HepG2 (cell line): ENCODE measurements at regions not wholly inside any gene's neighbourhood (a gene's known extent, or its start where the extent isn't known, plus 50 kb on each side); places are given as distances from the start of the nearest gene placed in this dataset.

ENCODE experiments used
- ATAC-seq: fragments of 200-7000 bp; cut with Tn5 transposase; 3 replicates; pipeline ENCODE4 v1.9.1; 2020; ENCODE audit warnings: mild to moderate bottlenecking, moderate library complexity
- BruUV-seq: library from RNA; stranded (reverse); fragments of 400-500 nt; replicated peaks from 2 replicates; lab custom pipeline; 2021; lab: Mats Ljungman, UMichigan
- CTCF ChIA-PET: fragments of 300-600 bp; formaldehyde crosslinking; extraction: SDS; loops from one replicate; lab custom pipeline; 2021; ENCODE audit warnings: low total read pairs, inconsistent platforms, low intra/inter-chr PET ratio; lab: Yijun Ruan, JAX
- POLR2A ChIA-PET: fragments of 350-600 bp; sonication (Branson Sonifier 250); formaldehyde crosslinking; loops from one replicate; lab custom pipeline; 2020; ENCODE audit warnings: antibody characterized with exemption, inconsistent platforms; lab: Yijun Ruan, JAX
- DNase-seq: peaks from one replicate; pipeline ENCODE4 v3.0.0-alpha.2; 2015; ENCODE audit warnings: low spot score
- FAIRE-seq: peaks from 3 replicates; lab custom pipeline; 2011; peaks lifted over from hg19 to GRCh38; lab: Jason Lieb, UNC
- H2AFZ ChIP-seq: one replicate; pipeline ENCODE4 v1.6.1; 2011; ENCODE audit warnings: low read length, inconsistent platforms
- H3K27ac ChIP-seq: fragments of 300-600 bp; 3 replicates; pipeline ENCODE4 v1.8.0; 2011; ENCODE audit warnings: mixed run types, mild to moderate bottlenecking, mixed read lengths, low read length, inconsistent platforms; ENCODE audit not compliant: insufficient read depth; ENCODE audit errors: extremely low read length
- H3K27me3 ChIP-seq, 2 experiments: fragments of 200-600 bp in 1 of 2; 2 replicates in 1 of 2; 3 replicates in 1 of 2; pipeline versions ENCODE4 v1.6.0 to v1.8.0; 2011; ENCODE audit warnings: low read length in 2 of 2, mild to moderate bottlenecking in 2 of 2, moderate library complexity in 2 of 2, inconsistent platforms in 1 of 2; ENCODE audit not compliant: insufficient read depth in 2 of 2, control insufficient read depth in 1 of 2
- H3K36me3 ChIP-seq, 2 experiments: fragments of 200-600 bp in 1 of 2; replicated peaks in 1 of 2; 2 replicates in 1 of 2; 3 replicates in 1 of 2; pipeline versions ENCODE4 v1.5.1 to v1.8.0; 2011; ENCODE audit warnings: low read length in 2 of 2, inconsistent platforms in 1 of 2; ENCODE audit not compliant: insufficient read depth in 2 of 2, control insufficient read depth in 1 of 2
- H3K4me1 ChIP-seq: 2 replicates; pipeline ENCODE4 v1.5.1; 2012; ENCODE audit warnings: low read length, inconsistent platforms; ENCODE audit not compliant: insufficient read depth
- H3K4me2 ChIP-seq: 2 replicates; pipeline ENCODE4 v1.6.0; 2011; ENCODE audit warnings: low read depth, low read length, inconsistent platforms
- H3K4me3 ChIP-seq, 3 experiments: fragments of 200-600 bp in 1 of 3; sonication (generic), shearing (Covaris generic) in 1 of 3; replicated peaks in 1 of 3; 2 replicates each; pipeline ENCODE4 v1.5.1; 2011 to 2016; ENCODE audit warnings: low read length in 3 of 3, inconsistent platforms in 2 of 3, low read depth in 2 of 3, mild to moderate bottlenecking in 2 of 3, control low read depth in 1 of 3, mixed read lengths in 1 of 3; ENCODE audit not compliant: insufficient read depth in 1 of 3
- H3K79me2 ChIP-seq: one replicate; pipeline ENCODE4 v1.6.1; 2011; ENCODE audit warnings: low read length, inconsistent platforms; ENCODE audit not compliant: insufficient read depth
- H3K9ac ChIP-seq: 2 replicates; pipeline ENCODE4 v1.6.0; 2011; ENCODE audit warnings: mild to moderate bottlenecking, low read depth, low read length, inconsistent platforms; ENCODE audit not compliant: insufficient read depth
- H3K9me3 ChIP-seq: 2 replicates; pipeline ENCODE4 v1.5.1; 2012; ENCODE audit warnings: mild to moderate bottlenecking, low read length
- H4K20me1 ChIP-seq: 2 replicates; pipeline ENCODE4 v1.6.0; 2011; ENCODE audit warnings: inconsistent platforms, mild to moderate bottlenecking, low read length, moderate library complexity; ENCODE audit not compliant: insufficient read depth
- TCF7 ChIP-seq: sonication (generic); IDR thresholded peaks from 2 replicates; pipeline ENCODE4 v1.6.1; 2016; ENCODE audit warnings: antibody characterized with exemption, low read depth
- YEATS2 ChIP-seq: sonication (generic); formaldehyde crosslinking; IDR thresholded peaks from 2 replicates; pipeline ENCODE4 v1.4.0; 2020; ENCODE audit warnings: missing genetic modification reagents, borderline replicate concordance
- ZNF207 ChIP-seq: fragments of 450-650 bp; IDR thresholded peaks from 2 replicates; pipeline ENCODE4 v1.6.1; 2016; ENCODE audit warnings: antibody characterized with exemption, borderline replicate concordance
- ZNF44 ChIP-seq: sonication (generic); formaldehyde crosslinking; IDR thresholded peaks from 2 replicates; pipeline ENCODE4 v1.5.1; 2020; ENCODE audit warnings: mild to moderate bottlenecking, missing genetic modification reagents
- ZNF441 ChIP-seq: sonication (generic); formaldehyde crosslinking; IDR thresholded peaks from 2 replicates; pipeline ENCODE4 v1.7.0; 2021; ENCODE audit warnings: missing genetic modification reagents, borderline replicate concordance
- WGBS: methylation state at CpG from one replicate; pipeline ENCODE4 v1.1.6; 2017; ENCODE audit warnings: low lambda C conversion rate; 5-methylcytosine and 5-hydroxymethylcytosine counted together
- in situ Hi-C: cut with HindIII; loops from 2 replicates; pipeline ENCODE4 v1.10.0; 2017; ENCODE audit warnings: low pct_unique_long_range_greater_than_20kb; ENCODE audit not compliant: extremely low pct_ligation_motif_present
- intact Hi-C: fragments of 100-400 bp; cut with micrococcal nuclease; formaldehyde crosslinking; loops from one replicate; pipeline ENCODE4 v1.10.0; 2022; ENCODE audit not compliant: unreplicated experiment
- TF ChIP-seq, protein P1 (sequence below): IDR thresholded peaks from 2 replicates; pipeline ENCODE4 v1.6.1; 2018; ENCODE audit warnings: missing genetic modification reagents
- TF ChIP-seq, protein P2 (sequence below): sonication (generic); formaldehyde crosslinking; IDR thresholded peaks from 2 replicates; pipeline ENCODE4 v1.4.0; 2020; ENCODE audit warnings: missing genetic modification reagents

DNA sequence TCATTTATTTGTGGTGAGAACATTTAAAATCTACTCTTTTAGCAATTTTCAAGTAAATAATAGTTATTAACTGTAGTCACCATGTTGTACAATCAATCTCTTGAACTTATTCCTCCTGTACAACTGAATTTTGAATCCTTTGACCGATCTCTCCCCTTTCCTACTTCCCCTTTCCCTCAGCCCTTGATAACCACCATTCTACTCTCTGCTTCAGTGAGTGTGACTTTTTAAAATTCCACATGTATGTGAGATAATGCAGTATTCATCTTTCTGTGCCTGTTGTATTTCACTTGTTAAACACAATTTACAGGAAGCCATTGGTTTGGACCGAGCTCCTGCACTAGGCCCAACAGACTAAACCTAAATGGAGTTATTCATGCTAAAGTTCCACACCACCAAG, 458.9 kb upstream of the PDE3A start:
- no peak overlapping the region for H2AFZ ChIP-seq
- intact Hi-C loops = no loop called here
- H4K20me1 ChIP-seq = no peaks in the 10 kb centered on the region
- no peak overlapping the region for H3K4me3 ChIP-seq
- H3K9ac ChIP-seq = no peak overlapping the region
- ChIA-PET POLR2A (no interaction called here), CTCF (no interaction called here)
- no peak overlapping the region for H3K27ac ChIP-seq
- no peak for DNase-seq
- TF ChIP-seq, protein P1, sequence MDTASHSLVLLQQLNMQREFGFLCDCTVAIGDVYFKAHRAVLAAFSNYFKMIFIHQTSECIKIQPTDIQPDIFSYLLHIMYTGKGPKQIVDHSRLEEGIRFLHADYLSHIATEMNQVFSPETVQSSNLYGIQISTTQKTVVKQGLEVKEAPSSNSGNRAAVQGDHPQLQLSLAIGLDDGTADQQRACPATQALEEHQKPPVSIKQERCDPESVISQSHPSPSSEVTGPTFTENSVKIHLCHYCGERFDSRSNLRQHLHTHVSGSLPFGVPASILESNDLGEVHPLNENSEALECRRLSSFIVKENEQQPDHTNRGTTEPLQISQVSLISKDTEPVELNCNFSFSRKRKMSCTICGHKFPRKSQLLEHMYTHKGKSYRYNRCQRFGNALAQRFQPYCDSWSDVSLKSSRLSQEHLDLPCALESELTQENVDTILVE = no peak
- TF ChIP-seq YEATS2 (CRISPR knock-in tag) (no peak), ZNF207 (no peak), TCF7 (no peak), ZNF44 (CRISPR knock-in tag) (no peak), ZNF441 (CRISPR knock-in tag) (no peak)
- TF ChIP-seq, protein P2, sequence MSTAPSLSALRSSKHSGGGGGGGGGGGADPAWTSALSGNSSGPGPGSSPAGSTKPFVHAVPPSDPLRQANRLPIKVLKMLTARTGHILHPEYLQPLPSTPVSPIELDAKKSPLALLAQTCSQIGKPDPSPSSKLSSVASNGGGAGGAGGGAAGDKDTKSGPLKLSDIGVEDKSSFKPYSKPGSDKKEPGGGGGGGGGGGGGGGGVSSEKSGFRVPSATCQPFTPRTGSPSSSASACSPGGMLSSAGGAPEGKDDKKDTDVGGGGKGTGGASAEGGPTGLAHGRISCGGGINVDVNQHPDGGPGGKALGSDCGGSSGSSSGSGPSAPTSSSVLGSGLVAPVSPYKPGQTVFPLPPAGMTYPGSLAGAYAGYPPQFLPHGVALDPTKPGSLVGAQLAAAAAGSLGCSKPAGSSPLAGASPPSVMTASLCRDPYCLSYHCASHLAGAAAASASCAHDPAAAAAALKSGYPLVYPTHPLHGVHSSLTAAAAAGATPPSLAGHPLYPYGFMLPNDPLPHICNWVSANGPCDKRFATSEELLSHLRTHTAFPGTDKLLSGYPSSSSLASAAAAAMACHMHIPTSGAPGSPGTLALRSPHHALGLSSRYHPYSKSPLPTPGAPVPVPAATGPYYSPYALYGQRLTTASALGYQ (CRISPR knock-in tag) = no peak
- H3K79me2 ChIP-seq = no peaks in the 10 kb centered on the region
- no peak for FAIRE-seq
- no peaks in the 10 kb centered on the region for H3K27me3 ChIP-seq
- ATAC-seq = no peak
- BruUV-seq = no TSS peak
- 0 out of 2 replicates have a peak, but pooled peaks cover 9% of the 10 kb centered on the region for H3K4me1 ChIP-seq
- in situ Hi-C loops = no loop called here
- no peaks in the 10 kb centered on the region for H3K36me3 ChIP-seq
- 0% methylated on average over 2 of the region's 2 CpGs for WGBS
- no peaks in the 10 kb centered on the region for H3K9me3 ChIP-seq
- no peak overlapping the region for H3K4me2 ChIP-seq
